ENCODE measurements at regions not wholly inside any gene's neighbourhood (a gene's known extent, or its start where the extent isn't known, plus 50 kb on each side); places are given as distances from the start of the nearest gene placed in this dataset.

DNA sequence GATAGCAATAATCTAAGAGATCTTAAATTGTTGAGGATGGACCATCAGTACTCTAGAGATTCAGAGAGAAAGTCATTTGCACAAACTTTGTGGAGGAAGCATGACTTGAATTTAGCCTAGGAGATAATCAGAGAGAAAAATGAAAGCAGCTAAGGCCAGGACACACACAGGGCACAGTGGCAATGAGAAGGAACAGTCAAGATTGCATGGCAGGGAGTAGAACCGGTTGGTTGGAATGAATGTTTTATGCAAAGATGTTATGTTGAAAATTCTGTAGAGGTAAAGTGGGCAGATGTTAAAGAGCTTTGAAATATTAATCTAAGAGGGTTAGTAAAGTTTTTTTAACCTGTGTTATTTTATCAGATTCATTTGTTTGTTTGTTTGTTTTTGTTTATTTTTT lies 521.8 kb downstream of the GATA3 start:
- no peak for DNase-seq

- no peak for DNase-seq
Observed at GRCh38 chr10:8576911-8577310, 522.4 kb downstream of the GATA3 start.

GRCh38 chr10:8577686-8578085 lies 523.2 kb downstream of the GATA3 start:
- DNase-seq: no peak

DNA sequence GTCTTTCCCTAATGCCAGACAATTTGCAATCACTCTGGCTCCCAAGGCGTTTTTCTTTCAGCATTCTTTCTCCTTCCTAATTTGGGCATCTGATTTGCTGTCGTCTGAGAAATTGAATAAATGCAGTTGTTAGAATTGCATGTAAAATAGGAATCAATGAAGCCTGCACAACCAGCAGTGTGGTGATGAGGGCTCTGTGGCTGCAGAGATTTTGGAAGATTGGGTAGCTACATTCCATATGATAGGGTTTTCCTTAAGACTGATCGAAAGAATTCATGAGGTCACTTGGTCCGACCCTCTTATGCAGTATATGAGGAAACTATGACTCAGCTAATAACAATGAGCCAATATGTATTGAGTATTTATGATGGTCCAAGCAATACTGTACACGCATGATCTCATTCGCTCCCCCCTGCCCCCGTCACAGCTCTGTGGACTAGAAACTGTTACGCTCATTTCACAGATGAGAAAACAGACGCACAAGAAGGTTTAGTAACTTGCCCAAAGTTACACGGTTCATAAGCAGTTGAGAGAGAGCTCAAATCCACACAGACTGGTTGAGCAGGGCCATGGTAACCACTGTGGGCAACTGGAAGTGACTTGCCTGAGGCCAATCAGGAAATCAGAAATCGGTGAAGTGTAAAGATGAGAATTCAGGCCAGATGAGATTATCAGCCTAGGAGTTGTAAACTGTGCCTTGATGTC lies 527.2 kb downstream of the GATA3 start:
- DNase-seq: no peak

DNA sequence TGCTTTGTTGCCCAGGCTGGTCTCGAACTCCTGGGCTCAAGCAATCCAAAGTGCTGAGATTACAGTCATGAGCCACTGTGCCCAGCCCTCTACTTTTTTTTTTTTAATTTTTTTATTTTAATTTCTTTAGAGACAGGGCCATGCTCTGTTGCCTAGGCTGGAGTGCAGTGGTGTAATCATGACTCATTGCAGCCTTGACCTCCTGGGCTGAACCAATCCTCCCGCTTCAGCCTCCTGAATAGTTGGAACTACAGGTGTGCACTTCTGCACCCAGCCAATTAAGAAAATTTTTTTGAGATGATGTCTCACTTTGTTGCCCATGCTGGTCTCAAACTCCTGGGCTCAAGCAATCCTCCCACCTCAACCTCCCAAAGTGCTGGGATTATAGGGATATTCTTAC lies 528.6 kb downstream of the GATA3 start:
- no peak for DNase-seq

DNA sequence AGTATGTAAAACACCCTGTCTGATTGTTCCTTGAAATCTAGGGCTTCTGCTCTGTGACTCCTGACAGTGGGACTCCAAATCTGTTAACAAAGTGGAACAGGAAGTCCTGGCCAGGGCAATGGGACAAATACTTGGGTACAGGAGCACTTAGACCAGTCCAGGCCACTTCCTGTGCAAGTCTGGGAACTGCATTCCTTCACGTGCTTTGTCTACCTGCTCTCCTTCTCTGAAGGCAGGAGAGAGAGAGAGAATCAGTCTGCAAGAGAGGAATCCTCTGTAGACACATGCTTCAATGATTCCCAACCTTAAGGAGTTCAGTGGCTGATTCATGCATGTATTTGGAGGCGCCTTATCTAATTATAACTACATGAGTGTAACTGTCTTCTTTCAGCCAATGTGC lies 530.2 kb downstream of the GATA3 start:
- DNase-seq: no peak

DNA sequence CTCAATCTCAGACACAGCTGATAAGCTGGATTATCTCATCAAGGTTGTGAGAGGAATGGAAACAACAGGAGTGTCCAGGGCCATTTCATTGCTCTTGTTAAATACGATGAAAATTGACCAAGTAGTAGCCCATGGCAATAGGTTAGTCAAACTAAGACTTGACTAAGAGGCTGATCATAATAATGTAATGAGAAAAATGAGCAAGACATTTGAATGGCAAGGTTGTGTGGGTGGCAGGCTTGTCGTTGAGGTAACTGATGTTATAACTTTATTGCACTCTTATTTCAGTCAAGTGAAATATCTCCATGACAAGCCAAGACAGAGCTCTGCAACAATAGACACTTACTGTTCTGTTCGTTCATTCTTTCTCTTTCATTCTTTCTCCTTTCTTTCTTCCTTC lies 532.0 kb downstream of the GATA3 start:
- DNase-seq: no peak

GRCh38 chr10:8588135-8588534 lies 533.6 kb downstream of the GATA3 start:
- DNase-seq: no peak

DNA sequence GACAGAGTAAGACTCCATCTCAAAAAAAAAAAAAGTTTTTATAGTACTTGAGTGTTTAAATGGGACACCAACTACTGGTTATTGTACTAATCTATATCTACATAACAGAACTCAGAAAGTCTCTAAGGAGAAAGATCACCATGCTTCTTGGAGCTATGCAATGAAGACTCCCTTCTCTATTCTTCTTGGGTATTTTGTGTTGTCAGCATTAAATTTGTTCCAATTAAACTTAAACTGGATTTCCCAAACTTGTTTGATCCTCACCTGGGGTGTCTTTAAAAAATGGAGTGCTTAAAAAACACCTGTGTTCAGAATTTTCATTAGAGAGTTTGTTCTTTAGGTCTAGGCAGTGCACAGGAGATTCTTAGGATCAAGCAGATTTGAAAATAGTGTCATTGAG lies 536.0 kb downstream of the GATA3 start:
- DNase-seq: no peak

GRCh38 chr10:8591640-8592039 lies 537.2 kb downstream of the GATA3 start:
- DNase-seq: no peak

DNA sequence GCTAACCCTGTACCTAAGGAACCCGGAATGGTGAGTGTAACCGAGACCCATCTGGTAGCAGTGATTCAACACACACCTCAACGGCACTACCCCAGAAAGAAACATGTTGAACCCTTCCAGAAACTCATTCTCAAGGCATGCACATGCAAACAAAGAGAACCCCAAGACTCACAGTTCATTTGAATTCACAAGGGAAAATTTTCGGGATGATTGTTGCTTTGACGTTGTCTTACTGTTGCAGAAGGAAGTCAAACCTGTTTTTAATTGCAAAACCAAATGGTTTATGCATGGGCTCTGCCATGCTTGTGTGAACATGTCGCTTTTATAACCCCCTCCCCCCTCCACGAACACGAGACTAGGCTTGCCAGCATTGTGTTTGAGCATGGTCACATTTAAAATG lies 539.7 kb downstream of the GATA3 start:
- no peak for DNase-seq

GRCh38 chr10:8594711-8595110 lies 540.2 kb downstream of the GATA3 start:
- no peak for DNase-seq

GRCh38 chr10:8595140-8595539 lies 540.7 kb downstream of the GATA3 start:
- no peak for DNase-seq

GRCh38 chr10:8596929-8597472 lies 542.5 kb downstream of the GATA3 start:
- DNase-seq: no peak

DNA sequence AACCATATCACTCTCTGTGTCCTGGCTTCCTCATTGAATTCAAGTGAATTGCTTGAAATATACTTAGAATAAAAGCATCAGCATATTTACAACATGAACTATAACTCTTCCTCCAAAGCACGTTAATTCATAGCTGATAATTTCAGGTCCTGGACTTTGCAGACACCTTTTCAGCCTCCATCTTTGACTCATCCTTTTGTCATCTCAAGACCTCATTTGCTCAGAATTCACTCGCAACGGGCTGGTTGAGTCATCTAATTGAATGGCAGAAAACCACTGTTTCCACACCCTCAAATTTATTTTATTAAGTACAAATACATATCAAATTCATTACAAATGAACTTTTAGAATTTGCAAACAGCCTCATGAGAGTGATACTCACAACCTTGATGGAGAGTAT lies 545.7 kb downstream of the GATA3 start:
- DNase-seq: no peak

DNA sequence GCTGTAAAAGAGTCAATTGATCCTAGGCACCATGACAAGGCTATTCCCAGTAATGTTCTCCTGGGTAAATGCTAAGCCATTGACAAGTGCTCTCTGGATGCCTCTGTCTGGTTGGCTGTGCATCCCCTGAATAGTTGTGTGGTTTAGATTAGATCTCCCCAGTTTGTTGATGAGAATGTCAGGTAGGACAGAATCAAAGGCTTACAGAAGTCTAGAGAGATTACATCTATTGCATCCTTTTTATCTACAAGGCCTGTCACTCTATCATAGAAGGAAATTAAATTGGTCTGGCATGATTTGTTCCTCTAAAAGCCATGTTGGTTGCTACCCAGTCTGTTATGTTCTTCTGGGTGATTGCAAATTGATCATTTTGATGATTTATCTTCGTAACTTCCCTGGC lies 548.3 kb downstream of the GATA3 start:
- no peak for DNase-seq

- DNase-seq: no peak
Observed at GRCh38 chr10:8614054-8614565, 559.6 kb downstream of the GATA3 start.

- DNase-seq: no peak
Observed at GRCh38 chr10:8615118-8615517, 560.6 kb downstream of the GATA3 start.

DNA sequence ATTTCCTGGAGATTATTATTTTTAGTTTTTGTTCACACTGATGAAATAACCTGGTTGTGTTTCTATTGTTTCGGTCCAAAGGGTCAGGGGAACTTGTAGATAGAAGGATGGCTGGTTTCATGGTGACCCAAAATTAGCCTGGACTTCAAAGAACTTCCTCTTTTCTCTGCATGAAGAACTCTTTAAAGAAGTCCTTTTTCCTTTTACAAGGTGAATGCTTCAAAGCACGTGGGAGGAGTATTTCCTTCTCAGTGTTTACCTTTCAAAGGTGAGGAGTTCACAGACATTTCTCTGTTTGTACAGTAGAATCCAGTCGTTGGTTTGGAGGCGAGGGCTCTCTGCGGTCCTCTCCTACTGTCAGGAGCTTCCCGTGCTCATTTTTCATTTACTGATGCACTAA lies 561.7 kb downstream of the GATA3 start:
- no peak for DNase-seq

DNA sequence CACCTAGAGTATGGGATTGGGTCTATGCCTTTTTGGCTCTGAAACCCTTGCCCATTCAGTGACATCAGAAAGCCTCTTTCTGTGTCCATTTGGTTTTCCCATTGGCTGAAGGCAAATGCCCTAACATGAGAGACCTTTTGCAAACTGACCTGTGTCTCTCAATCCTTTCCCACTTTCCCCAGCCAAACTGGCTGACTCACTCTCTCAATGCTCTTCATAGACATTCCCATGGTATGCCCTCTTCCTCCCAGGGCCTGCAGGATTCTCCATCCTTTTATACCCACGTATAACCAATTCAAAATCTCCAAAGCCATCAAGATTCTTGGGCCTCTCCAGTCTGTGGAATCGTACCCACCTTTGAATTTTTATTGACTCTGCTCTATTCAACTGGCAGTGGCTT lies 563.3 kb downstream of the GATA3 start:
- DNase-seq: no peak

DNA sequence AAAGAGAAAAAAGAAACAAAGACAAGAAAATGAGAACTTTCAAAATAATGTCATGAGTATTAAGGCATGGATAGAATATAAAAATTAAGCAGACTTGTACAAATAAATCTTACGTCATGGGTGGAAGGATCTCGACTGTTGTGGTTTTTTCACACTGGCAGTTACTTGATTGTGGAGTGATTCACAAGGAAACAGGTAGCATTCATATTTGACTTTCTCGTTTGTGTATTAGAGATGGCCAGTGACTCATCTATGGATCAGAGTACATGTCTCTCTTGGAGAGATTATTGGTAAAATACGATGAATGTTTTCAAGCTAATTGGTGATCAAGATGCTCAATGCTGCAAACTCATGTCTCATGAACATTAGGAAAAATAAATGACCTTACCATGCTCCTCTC lies 564.3 kb downstream of the GATA3 start:
- DNase-seq: no peak

DNA sequence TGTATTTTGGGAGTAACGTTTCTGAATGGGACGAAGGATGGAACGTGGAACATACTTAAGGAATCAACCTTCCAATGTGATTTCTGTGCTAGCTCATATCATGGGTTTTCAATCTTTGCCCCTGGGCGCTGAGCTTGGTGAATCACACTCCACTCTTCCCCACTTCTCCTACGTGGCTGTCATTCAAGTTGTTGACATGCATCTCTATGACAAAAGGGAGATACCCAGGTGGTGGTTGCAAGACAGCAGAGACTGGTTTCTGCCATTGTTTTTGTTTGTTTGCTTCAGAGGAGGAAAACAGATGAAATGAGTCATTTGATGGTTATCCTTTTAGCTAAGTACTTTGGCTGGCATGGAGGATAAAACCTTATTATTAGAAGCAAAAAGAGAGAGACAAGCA lies 573.9 kb downstream of the GATA3 start:
- DNase-seq: no peak

GRCh38 chr10:8633909-8634308 lies 579.4 kb downstream of the GATA3 start:
- no peak for DNase-seq

DNA sequence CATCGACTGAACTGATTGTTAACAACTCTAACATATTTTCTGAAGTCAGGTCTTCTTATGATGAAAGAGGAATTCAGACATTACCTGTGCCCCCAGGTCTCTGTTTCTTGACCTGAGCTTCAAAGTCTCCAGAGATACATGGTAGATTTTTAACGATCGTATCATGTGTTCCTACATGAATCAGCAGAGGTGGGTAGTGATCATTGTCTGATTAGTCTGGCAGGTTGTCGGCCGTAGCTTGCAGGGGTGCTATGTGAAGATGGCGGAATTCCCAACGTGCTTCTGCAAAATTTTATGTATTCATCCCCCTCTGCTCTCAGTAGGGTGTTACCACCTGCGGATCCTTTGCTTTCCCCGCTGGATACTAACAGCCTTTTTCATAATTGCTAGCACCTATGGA lies 581.9 kb downstream of the GATA3 start:
- no peak for DNase-seq

DNA sequence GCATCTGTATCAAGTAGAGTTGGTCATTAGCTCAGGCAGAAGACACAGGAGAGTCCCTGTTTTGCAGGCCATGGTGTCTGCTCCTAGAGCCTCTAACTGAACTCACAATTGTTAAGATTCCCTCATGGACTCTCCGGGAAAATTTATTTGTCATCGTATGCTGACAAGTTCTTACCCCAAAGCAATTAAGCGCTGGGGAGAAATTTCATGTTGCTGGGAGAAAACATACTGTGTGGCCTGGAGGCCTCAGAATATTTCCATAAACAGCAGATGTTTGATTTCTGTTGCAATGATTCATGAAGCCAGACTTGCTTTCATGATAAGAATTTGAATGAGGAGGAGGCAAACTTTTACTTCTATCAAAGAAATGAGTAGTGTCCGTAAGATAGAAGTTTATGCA lies 583.2 kb downstream of the GATA3 start:
- no peak for DNase-seq

All from NCI-H774 (cell line).